LHCN-M2 (cell line): ENCODE measurements at regions not wholly inside any gene's neighbourhood (a gene's known extent, or its start where the extent isn't known, plus 50 kb on each side); places are given as distances from the start of the nearest gene placed in this dataset.
A peak's percentile ranks its signal among the peaks of the same experiment; 100 is the strongest.
"Not testable (repeated sequence)": the region's sequence is repeated elsewhere in the genome, so short reads cannot be mapped to it uniquely, and the experiment has no call there.

Source experiments
- DNase-seq: peaks from one replicate; pipeline ENCODE4 v3.0.0-alpha.2; 2012; ENCODE audit warnings: low read depth

GRCh38 chr5:118478852-118479251, 509.5 kb downstream of the DTWD2 start:
- no peak for DNase-seq

GRCh38 chr5:118468085-118468484, 520.3 kb downstream of the DTWD2 start:
- DNase-seq, result no peak

GRCh38 chr5:118467103-118467502, 521.2 kb downstream of the DTWD2 start:
- no peak for DNase-seq

- DNase-seq, result no peak
Measured at GRCh38 chr5:118466418-118466817, 521.9 kb downstream of the DTWD2 start.

GRCh38 chr5:118462276-118462675, 526.1 kb downstream of the DTWD2 start:
- DNase-seq, result not testable (repeated sequence)

GRCh38 chr5:118461436-118461835, 526.9 kb downstream of the DTWD2 start:
- no peak for DNase-seq

- no peak for DNase-seq
Measured at GRCh38 chr5:118459490-118459889, 528.9 kb downstream of the DTWD2 start.

GRCh38 chr5:118456085-118456484, 532.3 kb downstream of the DTWD2 start:
- DNase-seq, result no peak

GRCh38 chr5:118451697-118452247, 536.6 kb downstream of the DTWD2 start:
- no peak for DNase-seq

GRCh38 chr5:118450554-118451332, 537.6 kb downstream of the DTWD2 start:
- no peak for DNase-seq

- DNase-seq, result no peak
Measured at GRCh38 chr5:118447350-118447749, 541.0 kb downstream of the DTWD2 start.

- no peak for DNase-seq
Measured at GRCh38 chr5:118441956-118442355, 546.4 kb downstream of the DTWD2 start.

- DNase-seq, result no peak
Measured at GRCh38 chr5:118441034-118441433, 547.3 kb downstream of the DTWD2 start.

GRCh38 chr5:118440496-118440895, 547.9 kb downstream of the DTWD2 start:
- DNase-seq, result no peak

GRCh38 chr5:118439831-118440230, 548.5 kb downstream of the DTWD2 start:
- DNase-seq, result no peak

GRCh38 chr5:118435131-118435530, 553.2 kb downstream of the DTWD2 start:
- no peak for DNase-seq

GRCh38 chr5:118434522-118434921, 553.8 kb downstream of the DTWD2 start:
- DNase-seq, result no peak

- DNase-seq, result no peak
Measured at GRCh38 chr5:118430076-118430475, 558.3 kb downstream of the DTWD2 start.

GRCh38 chr5:118407958-118408357, 580.4 kb downstream of the DTWD2 start:
- DNase-seq, result no peak

GRCh38 chr5:118405650-118406061, 582.7 kb downstream of the DTWD2 start:
- DNase-seq, result peak; percentile 5

GRCh38 chr5:118397236-118397635, 591.1 kb downstream of the DTWD2 start:
- DNase-seq, result no peak

GRCh38 chr5:118392491-118392890, 595.9 kb downstream of the DTWD2 start:
- no peak for DNase-seq

- DNase-seq, result not testable (repeated sequence)
Measured at GRCh38 chr5:118382931-118383330, 605.4 kb downstream of the DTWD2 start.
